ENCODE measurements at regions not wholly inside any gene's neighbourhood (a gene's known extent, or its start where the extent isn't known, plus 50 kb on each side); places are given as distances from the start of the nearest gene placed in this dataset.

DNA sequence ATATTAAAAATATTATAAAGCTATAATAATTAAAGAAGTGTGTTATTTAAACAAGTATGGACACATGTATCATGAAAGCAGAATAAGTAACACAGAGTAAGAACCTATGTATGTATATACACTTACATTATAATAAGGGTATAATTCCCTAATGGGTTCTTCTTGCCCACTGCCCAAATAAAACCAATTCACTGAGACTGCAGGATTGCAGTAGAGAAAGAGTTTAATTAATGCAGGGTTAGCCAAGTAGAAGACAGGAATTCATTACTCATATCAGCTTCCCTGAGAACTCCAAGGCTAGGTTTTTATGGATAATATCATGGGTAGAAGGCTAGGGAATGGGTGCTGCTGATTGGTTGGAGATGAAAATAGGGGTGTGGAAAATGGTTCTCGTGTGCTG is 53.8 kb upstream of the SAMD3 start:
- TF ChIP-seq CTCF (IDR thresholded peaks at IDR 0.05; ENCODE audit: borderline replicate concordance, extremely low read depth, low read length, poor library complexity, severe bottlenecking) (no peak), EZH2 (IDR thresholded peaks at IDR 0.05; ENCODE audit: borderline replicate concordance, low read depth, low read length, severe bottlenecking) (no peak)
